ENCODE measurements at regions not wholly inside any gene's neighbourhood (a gene's known extent, or its start where the extent isn't known, plus 50 kb on each side); places are given as distances from the start of the nearest gene placed in this dataset.
"Not testable (repeated sequence)": the region's sequence is repeated elsewhere in the genome, so short reads cannot be mapped to it uniquely, and the experiment has no call there.

DNA sequence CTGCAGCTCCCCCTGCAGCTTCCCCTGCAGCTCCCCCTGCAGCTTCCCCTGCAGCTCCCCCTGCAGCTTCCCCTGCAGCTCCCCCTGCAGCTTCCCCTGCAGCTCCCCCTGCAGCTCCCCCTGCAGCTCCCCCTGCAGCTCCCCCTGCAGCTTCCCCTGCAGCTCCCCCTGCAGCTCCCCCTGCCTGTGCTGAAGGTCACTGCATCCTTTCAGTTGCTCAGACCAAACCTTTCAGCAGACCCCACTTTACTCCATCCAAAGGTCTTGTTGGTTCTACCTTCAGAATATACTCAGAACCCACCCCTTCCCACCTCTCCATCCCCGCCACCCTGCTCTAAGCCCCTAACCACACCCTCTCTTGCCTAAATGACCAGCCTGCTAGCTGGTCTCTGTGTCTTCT, 120.0 kb downstream of the TEX29 start:
- DNase-seq (ENCODE audit: low read depth in 2 of 2); H3K4me3 ChIP-seq (replicated peaks in 1 of 4; ENCODE audit: control extremely low read depth in 1 of 4, insufficient read depth in 1 of 4, low read depth in 3 of 4, low read length in 4 of 4); H3K4me2 ChIP-seq (ENCODE audit: extremely low read depth, insufficient read depth, low read length); H3K79me2 ChIP-seq (ENCODE audit: control insufficient read depth, insufficient read depth, low read length); H3K4me1 ChIP-seq (ENCODE audit: control insufficient read depth, extremely low read depth, insufficient read depth, low read length); H3K9ac ChIP-seq (ENCODE audit: insufficient read depth, low read length); H3K9me3 ChIP-seq (ENCODE audit: control insufficient read depth, insufficient read depth, low read depth, low read length); H2AFZ ChIP-seq (ENCODE audit: low read length); H4K20me1 ChIP-seq (ENCODE audit: control insufficient read depth, extremely low read depth, insufficient read depth, low read length); H3K27me3 ChIP-seq (ENCODE audit: control insufficient read depth, insufficient read depth, low read length); H3K27ac ChIP-seq (ENCODE audit: insufficient read depth, low read length); H3K36me3 ChIP-seq (ENCODE audit: control insufficient read depth, insufficient read depth, low read length): not testable (repeated sequence)
- TF ChIP-seq, protein P1, sequence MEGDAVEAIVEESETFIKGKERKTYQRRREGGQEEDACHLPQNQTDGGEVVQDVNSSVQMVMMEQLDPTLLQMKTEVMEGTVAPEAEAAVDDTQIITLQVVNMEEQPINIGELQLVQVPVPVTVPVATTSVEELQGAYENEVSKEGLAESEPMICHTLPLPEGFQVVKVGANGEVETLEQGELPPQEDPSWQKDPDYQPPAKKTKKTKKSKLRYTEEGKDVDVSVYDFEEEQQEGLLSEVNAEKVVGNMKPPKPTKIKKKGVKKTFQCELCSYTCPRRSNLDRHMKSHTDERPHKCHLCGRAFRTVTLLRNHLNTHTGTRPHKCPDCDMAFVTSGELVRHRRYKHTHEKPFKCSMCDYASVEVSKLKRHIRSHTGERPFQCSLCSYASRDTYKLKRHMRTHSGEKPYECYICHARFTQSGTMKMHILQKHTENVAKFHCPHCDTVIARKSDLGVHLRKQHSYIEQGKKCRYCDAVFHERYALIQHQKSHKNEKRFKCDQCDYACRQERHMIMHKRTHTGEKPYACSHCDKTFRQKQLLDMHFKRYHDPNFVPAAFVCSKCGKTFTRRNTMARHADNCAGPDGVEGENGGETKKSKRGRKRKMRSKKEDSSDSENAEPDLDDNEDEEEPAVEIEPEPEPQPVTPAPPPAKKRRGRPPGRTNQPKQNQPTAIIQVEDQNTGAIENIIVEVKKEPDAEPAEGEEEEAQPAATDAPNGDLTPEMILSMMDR (conservative IDR thresholded peaks at IDR 0.05 in 1 of 2, IDR thresholded peaks at IDR 0.05 in 1 of 2; ENCODE audit: low read depth in 1 of 2, low read length in 2 of 2), result peak in 1 of 2 donors; percentile 14

DNA sequence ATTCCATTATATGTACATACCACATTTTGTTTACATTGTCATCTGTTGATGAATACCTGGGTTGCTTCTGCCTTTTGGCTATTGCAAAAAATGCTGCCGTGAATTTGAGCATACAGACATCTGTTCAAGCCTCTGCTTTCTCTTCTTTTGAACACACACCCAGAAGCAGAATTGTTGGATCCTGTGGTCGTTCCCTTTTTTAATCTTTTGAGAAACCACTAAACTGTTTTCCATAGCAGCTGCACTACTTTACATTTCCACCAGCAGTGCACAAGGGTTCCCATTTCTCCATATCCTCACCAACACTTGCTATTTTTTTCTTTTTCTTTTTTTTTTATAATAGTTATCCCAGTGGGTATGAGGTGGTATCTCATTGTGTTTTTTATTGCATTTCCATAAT, 123.5 kb downstream of the TEX29 start:
- no peaks in the 10 kb centered on the region for H3K4me1 ChIP-seq (ENCODE audit: control insufficient read depth, extremely low read depth, insufficient read depth, low read length)
- no peaks in the 10 kb centered on the region for H3K9me3 ChIP-seq (ENCODE audit: control insufficient read depth, insufficient read depth, low read depth, low read length)
- H3K79me2 ChIP-seq (ENCODE audit: control insufficient read depth, insufficient read depth, low read length), result no peaks in the 10 kb centered on the region
- H4K20me1 ChIP-seq (ENCODE audit: control insufficient read depth, extremely low read depth, insufficient read depth, low read length), result no peaks in the 10 kb centered on the region
- no peaks in the 10 kb centered on the region for H3K36me3 ChIP-seq (ENCODE audit: control insufficient read depth, insufficient read depth, low read length)
- H3K27ac ChIP-seq (ENCODE audit: insufficient read depth, low read length), result no peak overlapping the region
- no peaks in the 10 kb centered on the region for H3K27me3 ChIP-seq (ENCODE audit: control insufficient read depth, insufficient read depth, low read length)
- H3K9ac ChIP-seq (ENCODE audit: insufficient read depth, low read length), result no peak overlapping the region
- no peak overlapping the region for H2AFZ ChIP-seq (ENCODE audit: low read length)
- no peak for DNase-seq (ENCODE audit: low read depth in 2 of 2)
- no peak for TF ChIP-seq EZH2 (IDR thresholded peaks at IDR 0.05; ENCODE audit: low read length, missing control alignments)
- TF ChIP-seq, protein P1 (conservative IDR thresholded peaks at IDR 0.05 in 1 of 2, IDR thresholded peaks at IDR 0.05 in 1 of 2; ENCODE audit: low read depth in 1 of 2, low read length in 2 of 2), result no peak
- H3K4me2 ChIP-seq (ENCODE audit: extremely low read depth, insufficient read depth, low read length), result no peak overlapping the region
- H3K4me3 ChIP-seq (replicated peaks in 1 of 4; ENCODE audit: control extremely low read depth in 1 of 4, insufficient read depth in 1 of 4, low read depth in 3 of 4, low read length in 4 of 4), result no peak overlapping the region

DNA sequence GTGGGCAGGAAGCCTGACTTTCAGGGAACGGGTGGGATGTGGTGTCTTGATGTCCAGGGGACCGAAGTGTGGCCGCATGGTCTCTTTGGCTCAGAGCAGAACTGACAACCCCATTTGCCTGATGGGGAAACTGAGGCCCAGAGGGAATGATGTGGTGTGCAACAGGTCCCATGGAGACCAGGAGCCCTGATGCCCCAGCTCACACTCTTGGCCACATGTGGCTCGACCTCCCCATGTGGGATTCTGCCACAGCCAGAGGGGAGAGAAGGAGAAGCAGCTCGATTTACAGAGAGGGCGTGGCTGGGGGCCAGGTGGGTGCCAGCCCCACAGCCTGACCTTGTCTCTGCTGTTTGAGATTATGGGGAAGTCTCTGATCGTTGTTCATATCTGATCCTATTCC, 128.1 kb downstream of the TEX29 start:
- no peaks in the 10 kb centered on the region for H4K20me1 ChIP-seq (ENCODE audit: control insufficient read depth, extremely low read depth, insufficient read depth, low read length)
- no peak overlapping the region for H3K9ac ChIP-seq (ENCODE audit: insufficient read depth, low read length)
- no peaks in the 10 kb centered on the region for H3K36me3 ChIP-seq (ENCODE audit: control insufficient read depth, insufficient read depth, low read length)
- no peak overlapping the region for H2AFZ ChIP-seq (ENCODE audit: low read length)
- no peak for DNase-seq (ENCODE audit: low read depth in 2 of 2)
- H3K27ac ChIP-seq (ENCODE audit: insufficient read depth, low read length), result no peak overlapping the region
- no peaks in the 10 kb centered on the region for H3K9me3 ChIP-seq (ENCODE audit: control insufficient read depth, insufficient read depth, low read depth, low read length)
- H3K79me2 ChIP-seq (ENCODE audit: control insufficient read depth, insufficient read depth, low read length), result no peaks in the 10 kb centered on the region
- TF ChIP-seq EZH2 (IDR thresholded peaks at IDR 0.05; ENCODE audit: low read length, missing control alignments), result no peak
- TF ChIP-seq, protein P1 (conservative IDR thresholded peaks at IDR 0.05 in 1 of 2, IDR thresholded peaks at IDR 0.05 in 1 of 2; ENCODE audit: low read depth in 1 of 2, low read length in 2 of 2), result no peak
- no peaks in the 10 kb centered on the region for H3K27me3 ChIP-seq (ENCODE audit: control insufficient read depth, insufficient read depth, low read length)
- H3K4me1 ChIP-seq (ENCODE audit: control insufficient read depth, extremely low read depth, insufficient read depth, low read length), result no peaks in the 10 kb centered on the region
- H3K4me2 ChIP-seq (ENCODE audit: extremely low read depth, insufficient read depth, low read length), result no peak overlapping the region
- H3K4me3 ChIP-seq (replicated peaks in 1 of 4; ENCODE audit: control extremely low read depth in 1 of 4, insufficient read depth in 1 of 4, low read depth in 3 of 4, low read length in 4 of 4), result no peak overlapping the region
